GM21515 (cell line): ENCODE measurements at regions not wholly inside any gene's neighbourhood (a gene's known extent, or its start where the extent isn't known, plus 50 kb on each side); places are given as distances from the start of the nearest gene placed in this dataset.

Experiments
- ATAC-seq: cut with Tn5 transposase; IDR thresholded peaks from one replicate; pipeline ENCODE4 v1.9.1; 2021; ENCODE audit not compliant: unreplicated experiment

GRCh38 chr16:66219491-66219890, 147.0 kb upstream of the CDH5 start:
- ATAC-seq, result no peak

- no peak for ATAC-seq
Measured at GRCh38 chr16:66212428-66212827, 154.1 kb upstream of the CDH5 start.

GRCh38 chr16:66211651-66212050, 154.8 kb upstream of the CDH5 start:
- ATAC-seq, result no peak

GRCh38 chr16:66207883-66208265, 158.6 kb upstream of the CDH5 start:
- ATAC-seq, result no peak

GRCh38 chr16:66207139-66207882, 159.2 kb upstream of the CDH5 start:
- ATAC-seq, result no peak

GRCh38 chr16:66206363-66206762, 160.1 kb upstream of the CDH5 start:
- no peak for ATAC-seq

- no peak for ATAC-seq
Measured at GRCh38 chr16:66205287-66206231, 160.9 kb upstream of the CDH5 start.

GRCh38 chr16:66204756-66205155, 161.7 kb upstream of the CDH5 start:
- ATAC-seq, result no peak

- ATAC-seq, result no peak
Measured at GRCh38 chr16:66203476-66203875, 163.0 kb upstream of the CDH5 start.

- no peak for ATAC-seq
Measured at GRCh38 chr16:66199189-66199588, 167.3 kb upstream of the CDH5 start.

GRCh38 chr16:66198641-66199040, 167.8 kb upstream of the CDH5 start:
- ATAC-seq, result no peak

- no peak for ATAC-seq
Measured at GRCh38 chr16:66197668-66198278, 168.7 kb upstream of the CDH5 start.

GRCh38 chr16:66196770-66197169, 169.7 kb upstream of the CDH5 start:
- ATAC-seq, result no peak

GRCh38 chr16:66194866-66195265, 171.6 kb upstream of the CDH5 start:
- ATAC-seq, result no peak

GRCh38 chr16:66193543-66194229, 172.8 kb upstream of the CDH5 start:
- ATAC-seq, result no peak

- no peak for ATAC-seq
Measured at GRCh38 chr16:66190411-66190810, 176.1 kb upstream of the CDH5 start.

- no peak for ATAC-seq
Measured at GRCh38 chr16:66189951-66190350, 176.5 kb upstream of the CDH5 start.

GRCh38 chr16:66188917-66189725, 177.4 kb upstream of the CDH5 start:
- ATAC-seq, result no peak

- ATAC-seq, result no peak
Measured at GRCh38 chr16:66186251-66186785, 180.2 kb upstream of the CDH5 start.

- ATAC-seq, result no peak
Measured at GRCh38 chr16:66182592-66182991, 183.9 kb upstream of the CDH5 start.
